ENCODE measurements at regions not wholly inside any gene's neighbourhood (a gene's known extent, or its start where the extent isn't known, plus 50 kb on each side); places are given as distances from the start of the nearest gene placed in this dataset.
A peak's percentile ranks its signal among the peaks of the same experiment; 100 is the strongest.

GRCh38 chr15:62454567-62455172 lies 289.6 kb upstream of the C2CD4B start:
- Histone ChIP-seq H3K79me2 (ENCODE audit: control insufficient read depth, insufficient read depth, low read length) (no peaks in the 10 kb centered on the region), H3K9me3 (ENCODE audit: control insufficient read depth, insufficient read depth, low read depth, low read length) (no peaks in the 10 kb centered on the region), H3K9ac (ENCODE audit: insufficient read depth, low read length) (no peak overlapping the region), H3K27ac (ENCODE audit: insufficient read depth, low read length) (peak overlapping the region; percentile 72), H3K27me3 (ENCODE audit: control insufficient read depth, insufficient read depth, low read length) (no peaks in the 10 kb centered on the region), H3K4me2 (ENCODE audit: extremely low read depth, insufficient read depth, low read length) (peak overlapping the region; percentile 79), H3K4me3 (replicated peaks in 1 of 4; ENCODE audit: control extremely low read depth in 1 of 4, insufficient read depth in 1 of 4, low read depth in 3 of 4, low read length in 4 of 4) (no peak overlapping the region), H3K36me3 (ENCODE audit: control insufficient read depth, insufficient read depth, low read length) (no peaks in the 10 kb centered on the region), H4K20me1 (ENCODE audit: control insufficient read depth, extremely low read depth, insufficient read depth, low read length) (no peaks in the 10 kb centered on the region), H2AFZ (ENCODE audit: low read length) (no peak overlapping the region), H3K4me1 (ENCODE audit: control insufficient read depth, extremely low read depth, insufficient read depth, low read length) (peaks cover 22% of the 10 kb centered on the region)
- peak in 1 of 2 donors; percentile 72 for DNase-seq (ENCODE audit: low read depth in 2 of 2)
- TF ChIP-seq CTCF (conservative IDR thresholded peaks at IDR 0.05 in 1 of 2, IDR thresholded peaks at IDR 0.05 in 1 of 2; ENCODE audit: low read depth in 1 of 2, low read length in 2 of 2) (no peak), EZH2 (IDR thresholded peaks at IDR 0.05; ENCODE audit: low read length, missing control alignments) (no peak)

- Histone ChIP-seq H3K4me2 (ENCODE audit: extremely low read depth, insufficient read depth, low read length) (no peak overlapping the region), H3K4me1 (ENCODE audit: control insufficient read depth, extremely low read depth, insufficient read depth, low read length) (peaks cover 22% of the 10 kb centered on the region), H3K79me2 (ENCODE audit: control insufficient read depth, insufficient read depth, low read length) (no peaks in the 10 kb centered on the region), H2AFZ (ENCODE audit: low read length) (no peak overlapping the region), H3K9me3 (ENCODE audit: control insufficient read depth, insufficient read depth, low read depth, low read length) (no peaks in the 10 kb centered on the region), H3K27ac (ENCODE audit: insufficient read depth, low read length) (no peak overlapping the region), H3K27me3 (ENCODE audit: control insufficient read depth, insufficient read depth, low read length) (no peaks in the 10 kb centered on the region), H4K20me1 (ENCODE audit: control insufficient read depth, extremely low read depth, insufficient read depth, low read length) (no peaks in the 10 kb centered on the region), H3K9ac (ENCODE audit: insufficient read depth, low read length) (no peak overlapping the region), H3K36me3 (ENCODE audit: control insufficient read depth, insufficient read depth, low read length) (no peaks in the 10 kb centered on the region), H3K4me3 (replicated peaks in 1 of 4; ENCODE audit: control extremely low read depth in 1 of 4, insufficient read depth in 1 of 4, low read depth in 3 of 4, low read length in 4 of 4) (no peak overlapping the region)
- peak in 1 of 2 donors; percentile 52 for DNase-seq (ENCODE audit: low read depth in 2 of 2)
- TF ChIP-seq CTCF (conservative IDR thresholded peaks at IDR 0.05 in 1 of 2, IDR thresholded peaks at IDR 0.05 in 1 of 2; ENCODE audit: low read depth in 1 of 2, low read length in 2 of 2) (no peak), EZH2 (IDR thresholded peaks at IDR 0.05; ENCODE audit: low read length, missing control alignments) (no peak)
Measured at GRCh38 chr15:62455441-62455921, 290.4 kb upstream of the C2CD4B start.

- Histone ChIP-seq H3K4me1 (ENCODE audit: control insufficient read depth, extremely low read depth, insufficient read depth, low read length) (peaks cover 22% of the 10 kb centered on the region), H3K27me3 (ENCODE audit: control insufficient read depth, insufficient read depth, low read length) (no peaks in the 10 kb centered on the region), H2AFZ (ENCODE audit: low read length) (no peak overlapping the region), H3K9ac (ENCODE audit: insufficient read depth, low read length) (no peak overlapping the region), H3K4me3 (replicated peaks in 1 of 4; ENCODE audit: control extremely low read depth in 1 of 4, insufficient read depth in 1 of 4, low read depth in 3 of 4, low read length in 4 of 4) (no peak overlapping the region), H4K20me1 (ENCODE audit: control insufficient read depth, extremely low read depth, insufficient read depth, low read length) (no peaks in the 10 kb centered on the region), H3K27ac (ENCODE audit: insufficient read depth, low read length) (no peak overlapping the region), H3K4me2 (ENCODE audit: extremely low read depth, insufficient read depth, low read length) (no peak overlapping the region), H3K79me2 (ENCODE audit: control insufficient read depth, insufficient read depth, low read length) (no peaks in the 10 kb centered on the region), H3K36me3 (ENCODE audit: control insufficient read depth, insufficient read depth, low read length) (no peaks in the 10 kb centered on the region), H3K9me3 (ENCODE audit: control insufficient read depth, insufficient read depth, low read depth, low read length) (no peaks in the 10 kb centered on the region)
- no peak for TF ChIP-seq CTCF (conservative IDR thresholded peaks at IDR 0.05 in 1 of 2, IDR thresholded peaks at IDR 0.05 in 1 of 2; ENCODE audit: low read depth in 1 of 2, low read length in 2 of 2)
- no peak for TF ChIP-seq EZH2 (IDR thresholded peaks at IDR 0.05; ENCODE audit: low read length, missing control alignments)
- peak in 1 of 2 donors; percentile 63 for DNase-seq (ENCODE audit: low read depth in 2 of 2)
Measured at GRCh38 chr15:62456011-62456920, 291.2 kb upstream of the C2CD4B start.

All from fibroblast of lung (primary cell).